Uterus (tissue), 2 donors: ENCODE measurements at regions not wholly inside any gene's neighbourhood (a gene's known extent, or its start where the extent isn't known, plus 50 kb on each side); places are given as distances from the start of the nearest gene placed in this dataset.

ENCODE experiments used
- POLR2A ChIP-seq, 2 donors: fragments of 450-650 bp; IDR thresholded peaks; one replicate each; pipeline ENCODE4 v1.6.1; 2016; ENCODE audit warnings: antibody characterized with exemption in 2 of 2, mild to moderate bottlenecking in 1 of 2, moderate library complexity in 1 of 2
- TF ChIP-seq, protein P1 (sequence below), 4 experiments: fragments of 200-600 bp in 2 of 4; fragments of 450-650 bp in 2 of 4; sonication (generic) in 2 of 4; IDR thresholded peaks; one replicate each; pipeline ENCODE4 v1.5.1; 2016 to 2019; ENCODE audit warnings: antibody characterized with exemption in 4 of 4, mild to moderate bottlenecking in 2 of 4, moderate library complexity in 1 of 4

DNA sequence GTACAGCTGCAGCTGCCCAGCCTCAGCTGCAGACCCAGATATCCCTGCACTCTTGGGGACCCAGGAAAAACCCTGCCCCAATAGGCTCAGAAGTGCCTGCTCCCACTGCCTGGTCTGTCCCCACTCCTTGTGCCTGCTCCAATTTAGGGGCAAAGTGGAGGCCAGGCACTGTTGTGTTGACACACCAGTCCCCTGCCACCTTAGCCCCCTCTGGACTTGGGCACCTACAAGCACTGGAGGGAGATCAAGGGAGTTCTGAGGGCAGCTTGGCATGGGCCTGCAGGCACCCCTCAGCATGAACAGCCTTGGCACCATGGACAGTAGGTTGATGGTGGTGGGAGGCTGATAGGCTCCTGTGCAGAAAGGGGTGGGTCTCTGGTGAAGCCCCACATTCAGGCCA, 2020.8 kb upstream of the ADGRL3 start:
- TF ChIP-seq, protein P1, sequence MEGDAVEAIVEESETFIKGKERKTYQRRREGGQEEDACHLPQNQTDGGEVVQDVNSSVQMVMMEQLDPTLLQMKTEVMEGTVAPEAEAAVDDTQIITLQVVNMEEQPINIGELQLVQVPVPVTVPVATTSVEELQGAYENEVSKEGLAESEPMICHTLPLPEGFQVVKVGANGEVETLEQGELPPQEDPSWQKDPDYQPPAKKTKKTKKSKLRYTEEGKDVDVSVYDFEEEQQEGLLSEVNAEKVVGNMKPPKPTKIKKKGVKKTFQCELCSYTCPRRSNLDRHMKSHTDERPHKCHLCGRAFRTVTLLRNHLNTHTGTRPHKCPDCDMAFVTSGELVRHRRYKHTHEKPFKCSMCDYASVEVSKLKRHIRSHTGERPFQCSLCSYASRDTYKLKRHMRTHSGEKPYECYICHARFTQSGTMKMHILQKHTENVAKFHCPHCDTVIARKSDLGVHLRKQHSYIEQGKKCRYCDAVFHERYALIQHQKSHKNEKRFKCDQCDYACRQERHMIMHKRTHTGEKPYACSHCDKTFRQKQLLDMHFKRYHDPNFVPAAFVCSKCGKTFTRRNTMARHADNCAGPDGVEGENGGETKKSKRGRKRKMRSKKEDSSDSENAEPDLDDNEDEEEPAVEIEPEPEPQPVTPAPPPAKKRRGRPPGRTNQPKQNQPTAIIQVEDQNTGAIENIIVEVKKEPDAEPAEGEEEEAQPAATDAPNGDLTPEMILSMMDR (IDR thresholded peaks at IDR 0.05): no peak
- no peak for TF ChIP-seq POLR2A (IDR thresholded peaks at IDR 0.05)
